Endothelial cell of umbilical vein (primary cell): ENCODE measurements at regions not wholly inside any gene's neighbourhood (a gene's known extent, or its start where the extent isn't known, plus 50 kb on each side); places are given as distances from the start of the nearest gene placed in this dataset.

Experiments used
- BruUV-seq: library from RNA; stranded (reverse); fragments of 400-500 nt; replicated peaks from 2 replicates; lab custom pipeline; 2021; lab: Mats Ljungman, UMichigan
- CTCF ChIA-PET: fragments of 300-600, 350-600 bp; sonication (Branson Sonifier 250); formaldehyde crosslinking; loops from one replicate; lab custom pipeline; 2021; ENCODE audit warnings: antibody characterized with exemption, inconsistent platforms; lab: Charles Lee
- POLR2A ChIA-PET: fragments of 300-600, 350-600 bp; sonication (Branson Sonifier 250); formaldehyde crosslinking; loops from one replicate; lab custom pipeline; 2021; ENCODE audit warnings: antibody characterized with exemption, inconsistent platforms; lab: Charles Lee
- DNase-seq: peaks from one replicate; pipeline ENCODE4 v3.0.0-alpha.2; 2011; ENCODE audit warnings: low read depth, low spot score
- FAIRE-seq: peaks from 2 replicates; lab custom pipeline; 2011; peaks lifted over from hg19 to GRCh38; lab: Jason Lieb, UNC
- H2AFZ ChIP-seq: 2 replicates; pipeline ENCODE4 v1.6.0; 2012; ENCODE audit warnings: low read depth, low read length, control low read depth, inconsistent platforms
- H3K27ac ChIP-seq: 2 replicates; pipeline ENCODE4 v1.5.1; 2011; ENCODE audit warnings: low read depth, mild to moderate bottlenecking, control low read depth, low read length, moderate library complexity; ENCODE audit not compliant: insufficient read depth
- H3K27me3 ChIP-seq, 2 experiments: 2 replicates each; pipeline versions ENCODE4 v1.6.0 to v1.6.1; 2011; ENCODE audit warnings: low read length in 2 of 2, mixed read lengths in 1 of 2; ENCODE audit not compliant: control insufficient read depth in 2 of 2, insufficient read depth in 2 of 2
- H3K36me3 ChIP-seq, 2 experiments: 2 replicates in 1 of 2; 3 replicates in 1 of 2; pipeline ENCODE4 v1.5.1; 2011; ENCODE audit warnings: low read length in 2 of 2, mild to moderate bottlenecking in 1 of 2, moderate library complexity in 1 of 2; ENCODE audit not compliant: control insufficient read depth in 2 of 2, insufficient read depth in 2 of 2; ENCODE audit errors: extremely low read depth in 1 of 2
- H3K4me1 ChIP-seq: 3 replicates; pipeline ENCODE4 v1.5.1; 2011; ENCODE audit warnings: mild to moderate bottlenecking, low read length; ENCODE audit not compliant: control insufficient read depth, insufficient read depth; ENCODE audit errors: extremely low read depth
- H3K4me2 ChIP-seq: 2 replicates; pipeline ENCODE4 v1.6.1; 2011; ENCODE audit warnings: low read length, control low read depth, mixed read lengths; ENCODE audit not compliant: insufficient read depth
- H3K4me3 ChIP-seq, 3 experiments: fragments of 200-600 bp in 1 of 3; sonication (generic), shearing (Covaris generic) in 1 of 3; replicated peaks in 1 of 3; 2 replicates each; pipeline ENCODE4 v1.5.1; 2011 to 2016; ENCODE audit warnings: control low read depth in 3 of 3, low read length in 3 of 3, mild to moderate bottlenecking in 2 of 3, inconsistent platforms in 1 of 3, low read depth in 1 of 3, moderate library complexity in 1 of 3; ENCODE audit not compliant: insufficient read depth in 1 of 3
- H3K79me2 ChIP-seq: 2 replicates; pipeline ENCODE4 v1.6.0; 2012; ENCODE audit warnings: low read length, inconsistent platforms; ENCODE audit not compliant: control insufficient read depth, insufficient read depth
- H3K9ac ChIP-seq: replicated peaks from 2 replicates; pipeline ENCODE3; 2011; ENCODE audit warnings: low read length, control low read depth; ENCODE audit not compliant: insufficient read depth; ENCODE audit errors: extremely low read depth
- H3K9me1 ChIP-seq: replicated peaks from 3 replicates; pipeline ENCODE4 v1.6.0; 2011; ENCODE audit warnings: mild to moderate bottlenecking, low read length; ENCODE audit not compliant: control insufficient read depth, insufficient read depth; ENCODE audit errors: extremely low read depth
- H3K9me3 ChIP-seq: replicated peaks from 2 replicates; pipeline ENCODE4 v1.5.1; 2012; ENCODE audit warnings: low read length, inconsistent platforms; ENCODE audit not compliant: control insufficient read depth, insufficient read depth
- H4K20me1 ChIP-seq: replicated peaks from 2 replicates; pipeline ENCODE3; 2011; ENCODE audit warnings: mild to moderate bottlenecking, low read length; ENCODE audit not compliant: control insufficient read depth, insufficient read depth; ENCODE audit errors: extremely low read depth
- JUN ChIP-seq: IDR thresholded peaks from 2 replicates; pipeline ENCODE4 v1.6.1; 2011; ENCODE audit warnings: borderline replicate concordance, low read depth; ENCODE audit not compliant: insufficient read length, insufficient read depth
- MYC ChIP-seq: IDR thresholded peaks from one replicate; pipeline ENCODE4 v1.6.1; 2011; ENCODE audit warnings: mild to moderate bottlenecking, low read depth, low read length
- POLR2AphosphoS5 ChIP-seq: IDR thresholded peaks from 2 replicates; pipeline ENCODE4 v1.6.1; 2012; ENCODE audit warnings: low read depth, mild to moderate bottlenecking, control low read depth, low read length, moderate library complexity; ENCODE audit not compliant: insufficient read depth
- dilution Hi-C: fragments of 300-500 bp; cut with MboI; formaldehyde crosslinking; loops from one replicate; pipeline ENCODE4 v1.15.0; 2019; ENCODE audit warnings: low sequenced_read_pairs; ENCODE audit not compliant: extremely low pct_ligation_motif_present
- intact Hi-C: fragments of 100-400 bp; cut with micrococcal nuclease; formaldehyde crosslinking; loops from one replicate; pipeline ENCODE4 v1.10.0; 2022
- TF ChIP-seq, protein P1 (sequence below), 2 donors: IDR thresholded peaks; 1 replicate in 1 of 2; 2 replicates in 1 of 2; pipeline ENCODE4 v1.5.1; 2011; ENCODE audit warnings: low read length in 2 of 2, mild to moderate bottlenecking in 2 of 2, moderate library complexity in 2 of 2, control low read depth in 1 of 2, inconsistent platforms in 1 of 2, low read depth in 1 of 2; ENCODE audit not compliant: insufficient read depth in 1 of 2; ENCODE audit errors: extremely low read depth in 1 of 2
- TF ChIP-seq, protein P2 (sequence below): IDR thresholded peaks from 2 replicates; pipeline ENCODE4 v1.6.1; 2011; ENCODE audit not compliant: insufficient read depth, insufficient read length

DNA sequence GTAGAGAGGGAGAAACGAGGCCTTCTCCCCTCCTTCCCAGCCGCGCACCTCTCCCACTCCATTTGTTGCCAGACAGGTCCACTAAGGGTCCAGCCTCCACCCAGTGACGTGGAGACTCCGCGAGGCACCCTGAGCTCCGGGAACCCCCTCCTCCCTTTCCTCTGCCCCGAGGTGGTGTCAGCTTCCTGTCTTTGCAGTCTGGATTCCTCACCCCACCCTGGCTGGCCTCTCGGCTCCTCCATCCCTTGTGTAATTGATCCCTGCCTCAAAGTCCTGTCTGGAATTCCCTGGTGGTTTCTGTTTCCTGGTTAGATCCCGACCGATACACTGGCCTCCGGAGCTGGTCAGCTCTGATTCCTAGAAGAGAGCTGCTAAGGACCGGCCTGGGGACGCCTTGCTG, 105.9 kb upstream of the SCOC start:
- BruUV-seq: no TSS peak
- POLR2A ChIA-PET: interaction anchor here (1.0 kb wide), 1 partner anchor 10 kb away, joined by 6 read pairs; no protein-coding TSS in a partner anchor

More for the DNA sequence above, 105.9 kb upstream of the SCOC start:
- peak; percentile 68 for FAIRE-seq
- Histone ChIP-seq H3K4me1 (peaks cover 10% of the 10 kb centered on the region), H3K27me3 (peaks cover 0 to 5% of the 10 kb centered on the region in 2 experiments), H3K4me2 (peak overlapping the region; percentile 40), H3K9ac (peak overlapping the region; percentile 14), H2AFZ (peak overlapping the region; percentile 87), H3K9me3 (no peaks in the 10 kb centered on the region), H3K36me3 (no peaks in the 10 kb centered on the region), H3K79me2 (no peaks in the 10 kb centered on the region), H3K27ac (peak overlapping the region; percentile 48), H3K9me1 (no peaks in the 10 kb centered on the region), H4K20me1 (no peaks in the 10 kb centered on the region), H3K4me3 (peak overlapping the region in 1 of 3 experiments; percentile 0)
- DNase-seq: peak; percentile 51
- intact Hi-C loops (no loop called here), dilution Hi-C loops (no loop called here)
- TF ChIP-seq MYC: no peak
- TF ChIP-seq, protein P1, sequence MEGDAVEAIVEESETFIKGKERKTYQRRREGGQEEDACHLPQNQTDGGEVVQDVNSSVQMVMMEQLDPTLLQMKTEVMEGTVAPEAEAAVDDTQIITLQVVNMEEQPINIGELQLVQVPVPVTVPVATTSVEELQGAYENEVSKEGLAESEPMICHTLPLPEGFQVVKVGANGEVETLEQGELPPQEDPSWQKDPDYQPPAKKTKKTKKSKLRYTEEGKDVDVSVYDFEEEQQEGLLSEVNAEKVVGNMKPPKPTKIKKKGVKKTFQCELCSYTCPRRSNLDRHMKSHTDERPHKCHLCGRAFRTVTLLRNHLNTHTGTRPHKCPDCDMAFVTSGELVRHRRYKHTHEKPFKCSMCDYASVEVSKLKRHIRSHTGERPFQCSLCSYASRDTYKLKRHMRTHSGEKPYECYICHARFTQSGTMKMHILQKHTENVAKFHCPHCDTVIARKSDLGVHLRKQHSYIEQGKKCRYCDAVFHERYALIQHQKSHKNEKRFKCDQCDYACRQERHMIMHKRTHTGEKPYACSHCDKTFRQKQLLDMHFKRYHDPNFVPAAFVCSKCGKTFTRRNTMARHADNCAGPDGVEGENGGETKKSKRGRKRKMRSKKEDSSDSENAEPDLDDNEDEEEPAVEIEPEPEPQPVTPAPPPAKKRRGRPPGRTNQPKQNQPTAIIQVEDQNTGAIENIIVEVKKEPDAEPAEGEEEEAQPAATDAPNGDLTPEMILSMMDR (IDR thresholded peaks at IDR 0.05; ENCODE audit: extremely low read depth in 1 of 2, insufficient read depth in 1 of 2, low read depth in 1 of 2, low read length in 2 of 2): no peak
- TF ChIP-seq, protein P2, sequence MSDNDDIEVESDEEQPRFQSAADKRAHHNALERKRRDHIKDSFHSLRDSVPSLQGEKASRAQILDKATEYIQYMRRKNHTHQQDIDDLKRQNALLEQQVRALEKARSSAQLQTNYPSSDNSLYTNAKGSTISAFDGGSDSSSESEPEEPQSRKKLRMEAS: no peak
- peak; percentile 7 for TF ChIP-seq POLR2AphosphoS5
- no peak for TF ChIP-seq JUN
- CTCF ChIA-PET: interaction anchor here (1.0 to 1.7 kb wide), 11 partner anchors 9 to 563 kb away, joined by 3 to 9 read pairs (median 4); no protein-coding TSS in a partner anchor
